HG02623 (cell line): ENCODE measurements at regions not wholly inside any gene's neighbourhood (a gene's known extent, or its start where the extent isn't known, plus 50 kb on each side); places are given as distances from the start of the nearest gene placed in this dataset.
"Not testable (repeated sequence)": the region's sequence is repeated elsewhere in the genome, so short reads cannot be mapped to it uniquely, and the experiment has no call there.

Source experiments
- ATAC-seq: cut with Tn5 transposase; IDR thresholded peaks from one replicate; pipeline ENCODE4 v1.9.1; 2021; ENCODE audit warnings: moderate library complexity; ENCODE audit not compliant: unreplicated experiment

DNA sequence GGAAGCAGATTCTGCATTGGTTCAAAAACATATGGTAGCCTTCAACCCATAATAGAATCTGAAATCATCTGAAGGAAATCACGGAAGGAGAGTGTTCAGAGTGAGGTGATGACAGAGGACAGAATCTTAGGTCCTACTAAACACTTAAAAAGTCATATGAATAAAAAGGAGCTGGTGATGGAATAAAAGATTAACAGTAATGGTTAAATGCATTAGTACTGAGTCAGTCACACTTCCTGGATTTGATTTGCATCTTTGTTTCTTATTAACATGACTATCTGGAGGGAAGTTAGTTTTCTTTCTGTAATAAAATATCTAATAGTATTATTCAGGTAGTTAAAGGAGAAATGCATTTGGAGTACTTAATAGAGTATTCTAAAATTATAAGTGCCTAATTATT is 296.3 kb upstream of the ATXN7L3B start:
- ATAC-seq, result no peak

DNA sequence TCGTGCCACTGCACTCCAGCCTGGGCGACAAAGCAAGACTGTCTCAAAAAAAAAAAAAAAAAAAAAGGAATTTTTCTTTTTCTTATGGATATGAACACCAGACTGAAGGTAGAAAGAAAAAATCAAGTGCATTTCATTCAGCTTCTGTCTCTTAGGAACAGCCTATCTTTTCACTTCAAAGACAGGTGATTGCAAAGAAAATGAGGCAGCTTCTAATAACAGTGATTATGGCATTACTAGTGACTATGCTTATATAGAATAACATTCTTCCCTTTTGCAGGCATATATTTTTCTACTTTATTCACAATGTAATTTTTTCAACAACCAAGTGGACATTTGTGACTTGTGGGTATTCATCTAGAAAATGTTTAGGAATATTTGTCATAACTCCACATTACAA is 295.5 kb upstream of the ATXN7L3B start:
- no peak for ATAC-seq

DNA sequence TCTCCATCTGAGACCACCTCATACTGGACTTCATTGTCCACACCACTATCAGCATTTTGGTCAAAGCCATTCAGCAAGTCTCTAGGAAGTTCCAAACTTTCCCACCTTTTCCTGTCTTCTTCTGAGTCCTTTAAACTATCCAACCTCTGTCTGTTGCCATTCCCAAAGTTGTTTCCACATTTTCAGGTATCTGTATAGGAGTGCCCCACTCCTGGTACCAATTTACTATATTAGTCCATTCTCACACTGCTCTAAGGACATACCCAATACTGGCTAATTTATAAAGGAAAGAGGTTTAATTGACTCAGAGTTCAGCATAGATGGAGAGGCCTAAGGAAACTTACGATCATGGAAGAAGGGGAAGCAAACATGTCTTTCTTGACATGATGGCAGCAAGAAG is 292.2 kb upstream of the ATXN7L3B start:
- ATAC-seq, result no peak

DNA sequence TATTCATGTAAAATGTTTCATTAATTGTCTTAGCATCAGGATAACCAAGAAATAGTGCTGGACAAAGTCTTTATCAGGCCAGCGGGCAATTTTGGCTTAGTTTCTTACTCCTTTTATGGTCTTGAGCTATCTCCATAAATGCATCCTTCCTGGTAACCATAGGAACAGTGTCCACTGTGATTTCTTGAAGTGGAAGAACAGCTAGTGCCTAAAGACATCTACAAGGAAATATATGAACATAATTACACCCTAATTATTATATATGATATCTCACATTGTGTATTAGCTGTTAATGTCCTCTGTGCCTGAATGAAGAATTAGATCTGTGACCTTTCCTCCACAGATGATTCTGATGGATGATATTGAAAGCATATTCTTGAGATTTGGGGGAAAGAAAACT is 286.7 kb upstream of the ATXN7L3B start:
- no peak for ATAC-seq

DNA sequence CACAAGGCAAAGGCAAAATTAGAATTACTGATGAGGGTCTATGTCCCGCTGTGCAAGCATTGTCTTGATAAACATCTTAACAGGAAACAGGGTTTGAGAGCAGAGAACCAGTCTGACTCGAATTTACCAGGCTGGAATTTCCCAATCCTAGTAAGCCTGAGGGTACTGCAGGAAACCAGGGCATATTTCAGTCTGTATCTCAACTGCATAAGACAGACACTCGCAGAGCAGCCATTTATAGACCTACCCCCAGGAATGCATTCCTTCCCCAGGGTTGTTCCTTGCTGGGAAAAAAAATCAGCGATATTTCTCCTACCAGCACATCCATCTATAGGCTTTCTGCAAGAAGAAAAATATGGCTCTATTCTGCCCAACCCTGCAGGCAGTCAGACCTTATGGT is 283.8 kb upstream of the ATXN7L3B start:
- not testable (repeated sequence) for ATAC-seq

DNA sequence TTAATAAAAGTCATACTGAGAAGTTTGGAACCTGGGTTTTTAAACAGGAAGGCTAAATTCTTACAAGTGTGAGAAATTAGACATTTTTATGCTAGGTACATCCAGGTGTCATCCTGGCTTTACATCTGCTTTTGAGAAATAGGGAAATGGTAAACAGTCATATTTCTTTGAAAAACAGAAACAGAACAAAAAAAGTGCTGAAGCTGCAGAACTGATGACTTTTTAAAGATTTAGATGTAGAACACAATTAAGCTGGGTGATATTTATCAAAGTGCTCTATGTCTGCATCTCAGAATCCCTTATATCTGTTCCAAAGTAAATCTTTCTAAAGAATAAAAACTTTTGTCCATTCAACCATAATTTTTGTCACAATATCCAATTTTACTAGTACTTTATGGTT is 282.9 kb upstream of the ATXN7L3B start:
- ATAC-seq, result no peak

DNA sequence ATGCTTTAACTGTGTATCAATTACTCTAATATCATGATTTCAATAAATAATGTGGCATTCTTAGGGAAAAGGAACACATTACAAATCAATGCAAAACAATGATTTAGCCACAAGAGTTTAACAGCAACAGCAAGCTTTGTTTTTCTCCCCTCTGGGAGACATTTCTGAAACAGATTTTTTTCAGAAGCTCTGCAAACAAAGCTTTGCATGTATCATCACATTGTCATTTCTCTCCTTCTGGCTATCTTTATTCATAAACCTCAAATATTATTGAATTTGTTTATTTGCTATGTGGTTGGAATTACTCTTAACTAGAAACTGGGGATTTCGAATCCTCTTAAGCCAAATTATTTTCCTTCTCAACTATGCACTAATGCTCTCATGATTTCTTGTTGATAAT is 278.4 kb upstream of the ATXN7L3B start:
- no peak for ATAC-seq

DNA sequence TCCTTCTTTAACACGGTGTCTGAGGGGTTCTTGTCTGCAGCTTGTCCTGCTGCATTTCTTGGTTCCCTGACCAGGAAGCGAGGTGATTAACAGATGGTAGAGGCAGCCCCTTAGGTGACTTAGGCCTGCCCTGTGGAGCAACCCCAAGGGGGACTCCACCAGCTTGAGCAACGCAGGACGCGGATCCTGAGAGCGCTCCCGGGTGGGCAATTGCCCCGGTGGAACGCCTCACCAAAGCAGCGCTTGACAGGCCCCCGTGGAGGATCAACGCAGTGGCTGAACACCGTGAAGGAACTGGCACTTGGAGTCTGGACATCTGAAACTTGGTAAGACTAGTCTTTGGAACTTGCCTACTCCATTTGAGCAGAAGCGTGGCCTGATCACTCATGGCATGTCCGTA is 272.9 kb upstream of the ATXN7L3B start:
- no peak for ATAC-seq

DNA sequence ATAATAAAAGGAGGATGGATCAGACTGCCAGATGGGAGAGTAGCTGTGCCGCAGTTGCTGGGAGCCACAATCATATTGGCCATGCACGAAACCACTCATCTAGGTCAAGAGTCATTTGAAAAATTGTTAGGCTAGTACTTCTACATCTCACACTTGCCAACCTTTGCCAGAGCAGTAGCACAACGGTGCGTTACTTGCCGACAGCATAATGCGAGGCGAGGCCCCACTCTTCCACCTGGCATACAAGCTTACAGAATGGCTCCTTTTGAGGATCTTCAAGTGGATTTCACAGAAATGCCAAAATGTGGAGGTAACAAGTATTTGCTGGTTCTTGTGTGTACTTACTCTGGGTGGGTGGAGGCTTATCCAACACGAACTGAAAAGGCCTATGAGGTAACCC is 268.3 kb upstream of the ATXN7L3B start:
- not testable (repeated sequence) for ATAC-seq

DNA sequence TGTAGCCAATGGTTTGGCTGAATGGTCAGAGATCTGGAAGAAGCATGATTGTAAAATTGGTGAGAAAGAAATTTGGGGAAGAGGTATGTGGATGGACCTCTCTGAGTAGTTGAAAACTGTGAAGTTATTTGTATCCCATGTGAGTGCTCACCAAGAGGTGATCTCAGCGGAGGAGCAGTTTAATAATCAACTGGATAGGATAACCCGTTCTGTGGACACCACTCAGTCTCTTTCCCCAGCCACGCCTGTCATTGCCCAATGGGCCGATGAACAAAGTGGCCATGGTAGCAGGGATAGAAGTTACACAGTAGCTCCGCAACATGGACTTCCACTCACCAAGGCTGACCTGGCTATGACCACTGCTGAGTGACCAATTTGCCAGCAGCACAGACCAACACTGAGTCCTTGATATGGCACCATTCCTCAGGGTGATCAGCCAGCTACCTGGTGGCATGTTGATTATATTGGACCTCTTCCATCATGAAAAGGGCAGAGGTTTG is 257.4 kb upstream of the ATXN7L3B start:
- ATAC-seq, result no peak

DNA sequence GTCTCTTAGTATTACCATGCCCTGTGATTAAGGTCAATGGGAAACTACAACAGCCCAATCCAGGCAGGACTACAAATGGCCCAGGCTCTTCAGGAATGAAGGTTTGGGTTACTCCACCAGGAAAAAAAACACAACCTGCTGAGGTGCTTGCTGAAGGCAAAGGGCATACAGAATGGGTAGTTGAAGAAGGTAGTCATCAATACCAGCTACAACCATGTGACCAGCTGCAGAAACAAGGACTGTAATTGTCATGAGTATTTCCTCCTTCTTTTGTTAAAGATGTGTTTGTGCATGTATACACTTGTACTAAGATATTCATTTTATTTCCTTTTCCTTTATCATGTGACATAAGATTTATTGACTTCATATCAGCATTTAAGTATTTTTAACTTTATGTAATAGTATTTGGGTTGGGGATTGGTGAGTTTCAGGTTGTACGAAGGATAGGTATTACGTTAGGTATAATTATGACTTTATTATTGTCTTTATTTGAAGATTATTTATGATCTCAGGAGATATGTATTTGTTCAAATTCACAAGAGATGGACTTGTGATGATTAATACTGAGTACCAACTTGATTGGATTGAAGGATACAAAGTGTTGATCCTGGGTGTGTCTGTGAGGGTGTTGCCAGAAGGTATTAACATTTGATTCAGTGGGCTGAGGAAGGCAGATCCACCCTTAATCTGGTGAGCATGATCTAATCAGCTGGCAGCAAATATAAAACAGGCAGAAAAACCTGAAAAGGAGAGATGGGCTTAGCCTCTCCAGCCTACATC is 256.0 kb upstream of the ATXN7L3B start:
- not testable (repeated sequence) for ATAC-seq

DNA sequence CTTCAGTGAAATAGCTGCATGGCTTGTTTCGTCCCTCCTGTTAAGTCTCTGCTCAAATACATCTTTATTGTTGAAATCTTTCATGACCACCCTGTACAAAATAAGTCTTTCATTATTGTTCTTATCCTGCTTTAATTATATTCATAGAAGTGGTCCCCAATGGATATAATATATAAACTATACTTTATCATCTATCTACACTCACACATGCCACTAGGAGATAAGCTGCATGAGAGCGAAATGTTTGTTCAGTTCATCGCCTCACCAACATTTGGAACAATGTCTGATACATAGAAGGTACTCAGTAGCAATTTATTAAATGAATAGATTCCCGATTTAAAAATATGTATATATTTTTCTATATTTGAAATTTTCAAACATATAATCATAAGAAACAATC is 254.0 kb upstream of the ATXN7L3B start:
- no peak for ATAC-seq

DNA sequence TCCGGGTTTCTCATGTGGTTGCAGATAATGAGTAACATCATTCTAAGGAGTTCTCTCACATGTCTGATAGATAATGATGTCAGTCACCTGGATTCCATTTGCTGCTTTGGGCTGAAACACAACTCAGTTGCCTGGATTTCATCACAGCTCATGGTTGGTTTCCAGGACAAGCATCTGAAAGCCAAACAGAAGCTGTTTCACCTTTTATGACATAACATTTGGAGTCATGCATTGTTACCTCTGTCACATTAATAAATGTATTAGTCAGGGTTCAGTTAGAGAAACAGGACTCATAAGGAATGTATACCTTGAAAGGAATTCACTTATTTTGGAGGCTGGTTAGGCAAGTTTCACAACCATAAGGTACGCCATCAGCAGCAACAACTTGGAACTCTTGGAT is 251.9 kb upstream of the ATXN7L3B start:
- ATAC-seq, result no peak

DNA sequence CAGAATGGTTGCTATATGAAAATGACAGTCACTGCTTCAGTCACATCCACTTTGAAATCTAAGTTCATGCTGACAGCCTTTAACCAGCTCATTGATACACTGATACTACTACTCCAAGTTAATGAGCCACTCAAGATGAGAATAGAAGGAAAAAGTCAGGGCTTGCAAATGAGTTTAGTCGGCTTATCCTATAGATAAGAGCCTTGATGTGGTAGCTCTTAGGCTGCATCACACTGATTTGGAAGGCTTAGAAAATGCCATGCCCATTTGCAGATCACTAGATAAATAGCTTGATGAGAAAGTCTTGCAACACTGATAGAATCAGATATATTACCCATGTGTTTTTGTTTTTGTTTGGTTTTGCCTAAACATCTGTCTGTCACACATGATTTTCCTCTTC is 251.4 kb upstream of the ATXN7L3B start:
- ATAC-seq, result no peak

DNA sequence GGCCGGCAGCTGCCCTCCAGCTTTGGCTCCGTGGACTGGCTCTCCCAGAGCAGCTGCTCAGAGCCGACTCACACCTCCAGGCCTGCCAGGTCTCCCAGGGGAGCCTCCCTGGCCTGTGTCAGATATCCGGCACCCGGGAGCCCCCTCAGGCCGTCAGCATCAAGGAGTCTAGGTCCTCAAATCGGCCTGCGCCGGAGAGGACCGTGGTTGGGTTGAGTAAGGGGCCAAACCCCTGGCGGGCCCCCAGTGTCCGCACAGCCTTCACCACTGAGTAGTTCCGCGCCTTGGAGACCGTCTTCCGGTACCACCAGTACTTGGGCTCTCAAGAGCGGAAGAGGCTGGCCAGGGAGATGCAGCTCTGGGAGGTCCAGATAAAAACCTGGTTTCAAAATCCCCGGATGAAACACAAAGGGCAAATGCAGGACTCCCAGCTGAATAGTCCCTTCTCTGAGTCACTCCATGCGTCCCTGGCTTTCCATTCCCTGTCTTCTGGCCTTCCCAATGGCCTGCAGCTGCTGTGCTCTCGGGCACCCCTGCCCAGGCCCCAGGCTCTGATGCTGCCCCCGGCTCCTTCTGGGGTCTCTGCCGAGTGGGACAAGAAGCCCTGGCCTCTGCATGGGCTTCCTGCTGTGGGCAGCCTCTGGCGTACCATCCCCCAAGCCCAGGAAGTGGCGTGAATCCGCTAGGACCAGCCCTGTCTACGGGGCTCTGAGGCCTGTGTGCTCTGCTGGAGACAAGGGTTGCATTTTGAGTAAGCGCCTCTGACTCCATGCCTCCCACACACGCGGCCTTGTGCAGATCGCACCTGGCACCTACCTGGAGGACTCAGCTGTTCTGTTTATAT is 245.1 kb upstream of the ATXN7L3B start:
- no peak for ATAC-seq

DNA sequence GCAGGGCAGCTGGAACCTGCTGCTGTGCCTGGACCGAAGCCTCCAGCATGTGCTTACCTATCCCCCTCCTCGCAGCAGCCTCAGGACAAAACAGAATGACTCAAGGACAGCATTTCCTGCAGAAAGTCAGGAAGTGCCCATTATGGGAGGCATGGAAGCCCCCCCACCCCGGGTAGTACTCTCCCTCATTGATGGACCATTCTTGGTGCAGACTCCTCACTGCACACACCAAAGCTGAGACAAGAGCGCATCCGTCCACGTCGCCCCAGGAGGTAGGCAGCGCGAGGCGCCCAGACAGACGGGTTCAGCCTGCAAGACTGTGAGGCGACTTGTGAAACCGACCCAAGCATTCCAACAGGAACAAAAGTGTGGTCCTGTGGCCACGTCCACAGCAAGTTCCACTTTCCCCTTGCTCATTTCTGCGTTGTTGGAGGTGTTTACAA is 243.9 kb upstream of the ATXN7L3B start:
- no peak for ATAC-seq

DNA sequence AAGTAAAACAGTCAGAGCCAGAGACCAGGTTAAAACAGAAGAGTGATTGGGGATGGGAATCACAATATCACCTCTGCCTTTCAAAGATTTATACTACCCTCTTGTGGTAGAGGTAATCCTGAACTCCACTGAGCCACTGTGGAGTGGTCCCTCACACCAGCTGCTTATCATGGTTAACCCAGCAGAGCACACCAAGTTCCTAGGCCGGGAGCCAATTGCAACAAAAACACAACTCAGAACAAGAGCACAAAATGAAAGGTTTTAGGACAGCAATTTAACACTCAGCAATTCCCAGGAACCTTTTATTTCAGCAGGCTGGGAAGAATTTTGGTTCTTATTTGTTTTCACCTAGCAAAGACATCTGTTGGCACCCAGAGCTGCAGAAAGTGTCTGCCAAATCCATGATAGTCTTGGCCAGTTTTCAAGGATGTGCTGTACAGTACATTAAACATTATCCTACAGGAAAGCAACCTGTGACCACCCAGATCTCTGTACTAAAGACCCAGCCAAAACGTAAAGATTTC is 220.5 kb upstream of the ATXN7L3B start:
- ATAC-seq, result no peak

DNA sequence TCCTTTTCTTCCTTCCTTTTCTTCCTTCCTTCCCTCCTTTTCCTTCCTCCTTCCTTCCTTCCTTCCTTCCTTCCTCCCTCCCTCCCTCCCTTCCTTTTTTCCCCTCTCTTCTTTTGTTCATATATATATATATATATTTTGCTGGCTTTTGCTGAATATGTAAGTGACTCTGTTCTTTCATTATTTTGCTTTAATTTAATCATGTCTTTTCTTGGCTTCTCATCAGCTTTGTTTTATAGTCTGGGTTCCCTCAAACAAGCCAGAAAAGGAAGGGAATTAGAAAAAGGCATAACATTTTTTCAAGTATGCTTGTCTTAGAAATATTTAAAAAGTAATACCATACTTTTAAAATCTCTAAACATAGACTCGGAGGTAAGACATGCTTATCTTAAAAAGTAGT is 219.9 kb upstream of the ATXN7L3B start:
- ATAC-seq, result no peak

DNA sequence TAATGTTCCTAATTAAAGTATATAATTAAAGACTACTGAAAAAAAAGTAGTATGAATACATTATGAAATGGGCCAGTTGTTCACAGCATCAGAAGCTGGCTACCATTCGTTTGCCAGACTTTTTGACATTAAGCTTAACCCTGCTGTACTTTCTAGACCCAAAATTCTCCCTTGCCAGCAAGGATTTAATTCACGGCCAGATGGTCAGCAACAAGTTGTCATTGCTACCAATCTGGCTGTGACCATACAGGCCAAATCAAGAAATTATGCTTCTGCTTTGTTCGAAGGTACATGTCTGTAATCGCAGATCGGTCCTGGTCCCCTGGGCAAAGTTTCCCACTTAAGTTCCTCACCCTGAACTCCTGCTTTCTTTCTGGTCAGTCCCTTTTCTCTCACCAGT is 217.7 kb upstream of the ATXN7L3B start:
- no peak for ATAC-seq

DNA sequence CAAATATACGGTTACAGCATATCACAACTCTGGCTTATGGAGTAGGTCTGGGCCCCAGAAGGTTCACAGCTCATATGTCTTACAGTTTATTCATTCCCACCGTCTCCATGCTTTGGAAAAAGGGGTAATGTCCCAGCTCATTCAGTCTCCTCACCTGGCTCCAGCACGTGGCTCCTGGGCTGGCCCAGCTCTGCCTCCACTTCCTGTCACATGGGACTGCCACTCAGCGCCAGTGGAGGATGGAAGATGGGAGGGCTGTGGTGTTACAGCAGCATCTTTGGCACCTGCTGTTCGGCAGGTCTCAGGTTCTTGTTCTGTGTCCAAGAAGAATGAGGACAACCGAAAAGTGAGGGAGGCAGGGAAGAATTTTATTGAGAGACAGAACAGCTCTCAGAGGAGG is 216.3 kb upstream of the ATXN7L3B start:
- ATAC-seq, result no peak

DNA sequence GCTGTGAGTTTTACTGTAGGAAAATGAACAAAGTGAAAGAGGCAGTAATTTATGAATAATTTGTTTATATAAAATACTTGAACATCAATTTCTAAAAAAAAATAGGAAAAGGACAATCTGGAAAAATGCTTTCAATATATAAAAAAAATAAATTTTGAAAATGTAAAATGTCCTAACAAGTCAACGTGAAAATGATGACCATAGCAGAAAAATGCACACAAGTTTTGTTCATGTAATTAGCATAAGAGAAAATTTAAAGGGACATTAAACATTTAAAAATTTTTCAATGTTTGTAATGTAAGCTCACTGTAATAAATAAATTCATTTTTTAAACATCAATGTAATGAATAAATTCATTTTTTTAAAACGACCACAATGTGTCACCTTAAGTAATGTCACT is 214.8 kb upstream of the ATXN7L3B start:
- ATAC-seq, result no peak

DNA sequence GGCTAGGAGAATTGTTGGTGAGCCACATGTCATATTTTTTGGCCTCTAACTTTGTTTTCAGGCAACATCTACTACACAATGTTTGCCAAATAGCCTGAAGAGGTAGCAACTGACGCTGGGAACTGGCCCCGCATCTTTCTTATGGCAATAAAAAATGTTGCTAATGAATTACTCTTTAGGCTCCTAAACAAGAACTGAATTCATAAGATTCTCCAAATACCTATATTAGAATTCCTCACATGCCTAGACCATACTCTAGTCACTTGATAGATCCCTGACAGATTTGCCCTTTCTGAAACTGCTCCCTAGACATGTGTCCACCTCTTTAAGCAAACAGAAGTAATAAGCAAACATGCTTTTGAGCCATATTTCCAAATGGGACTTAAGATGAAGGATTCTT is 209.0 kb upstream of the ATXN7L3B start:
- ATAC-seq, result no peak
